Activated CD4-positive, alpha-beta T cell treated with anti-CD3 and anti-CD28 coated beads for 1 hour (primary cell): ENCODE measurements at regions not wholly inside any gene's neighbourhood (a gene's known extent, or its start where the extent isn't known, plus 50 kb on each side); places are given as distances from the start of the nearest gene placed in this dataset.
"Not testable (repeated sequence)": the region's sequence is repeated elsewhere in the genome, so short reads cannot be mapped to it uniquely, and the experiment has no call there.

Experiments
- DNase-seq: peaks from one replicate; pipeline ENCODE4 v3.0.0-alpha.2; 2020

GRCh38 chr13:44024167-44024845 is 144.6 kb downstream of the LACC1 start:
- no peak for DNase-seq

DNA sequence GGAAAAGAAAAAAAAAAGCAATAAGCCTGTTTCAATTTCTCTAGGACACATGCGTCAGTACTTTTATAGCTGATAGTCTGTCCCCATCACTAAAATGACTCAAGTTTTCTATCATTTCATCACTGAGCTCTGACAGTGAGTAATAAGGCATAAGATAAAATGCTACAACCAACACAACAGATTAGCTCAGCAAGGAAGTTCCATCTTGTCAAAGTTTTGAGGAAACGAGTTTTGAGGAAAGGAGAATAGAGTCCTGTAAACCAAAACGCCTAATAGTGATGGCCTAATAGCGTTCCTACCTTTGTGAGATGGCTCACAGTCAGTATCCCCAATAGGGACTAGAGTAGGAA is 145.1 kb downstream of the LACC1 start:
- no peak for DNase-seq

DNA sequence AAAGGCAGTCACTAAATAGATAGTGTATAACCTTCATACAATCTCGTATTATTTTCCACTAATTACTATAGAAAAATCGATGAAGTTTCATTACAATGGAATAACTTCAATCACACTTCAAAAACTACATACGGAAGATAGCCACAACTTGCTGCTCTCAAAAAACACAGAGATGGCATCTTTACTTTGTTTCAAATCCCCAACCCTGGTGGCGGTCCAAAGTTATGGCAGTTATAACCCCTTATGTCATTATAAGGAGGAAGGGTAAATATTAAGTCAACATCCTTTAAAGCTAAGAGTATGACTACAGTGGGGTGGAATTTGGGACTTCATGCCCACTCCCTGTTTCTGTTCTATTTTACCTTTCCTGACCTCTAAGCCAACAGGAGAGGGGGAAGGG is 146.5 kb downstream of the LACC1 start:
- no peak for DNase-seq

- DNase-seq = no peak
These were observed 149.0 kb downstream of the LACC1 start for GRCh38 chr13:44028734-44029133.

GRCh38 chr13:44030615-44031014 is 150.9 kb downstream of the LACC1 start:
- no peak for DNase-seq

DNA sequence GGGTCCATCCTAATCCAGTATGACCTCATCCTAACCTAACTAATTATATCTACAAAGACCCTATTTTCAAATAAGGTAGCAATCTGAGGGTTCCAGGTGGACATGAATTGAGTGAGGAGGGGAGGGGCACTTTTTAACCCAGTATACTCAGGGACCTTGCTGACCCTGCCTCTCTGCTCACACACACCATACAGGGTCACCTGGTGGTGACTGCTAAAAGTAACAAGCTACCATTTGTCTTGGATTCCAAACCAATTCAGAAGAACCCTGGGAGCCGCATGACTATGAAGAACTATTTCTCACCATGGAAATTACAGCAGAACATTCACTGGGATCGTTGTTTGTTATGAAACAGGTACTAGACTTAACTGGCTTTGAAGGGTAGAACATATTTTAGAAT is 151.9 kb downstream of the LACC1 start:
- DNase-seq = no peak

DNA sequence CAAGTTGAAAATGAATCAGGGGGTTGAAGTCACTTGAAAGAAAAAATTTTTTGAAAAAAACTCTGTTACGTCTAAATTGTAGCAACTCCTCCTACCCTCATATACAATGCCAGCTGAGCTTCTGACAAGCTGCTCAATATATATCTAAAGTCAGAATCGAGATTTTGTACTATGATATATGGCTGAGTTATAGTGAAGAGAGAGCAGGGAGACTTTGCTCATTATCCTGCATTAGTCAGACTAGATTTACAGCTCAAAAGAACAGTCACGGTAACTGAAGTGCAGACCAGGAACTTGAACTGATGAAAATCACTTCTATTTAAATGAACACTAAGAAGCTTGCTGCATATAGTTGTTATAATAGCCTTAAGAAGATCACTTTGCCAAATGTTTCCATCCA is 153.1 kb downstream of the LACC1 start:
- no peak for DNase-seq

GRCh38 chr13:44035400-44035799 is 155.7 kb downstream of the LACC1 start:
- no peak for DNase-seq

GRCh38 chr13:44040070-44040817 is 160.5 kb downstream of the LACC1 start:
- no peak for DNase-seq

- DNase-seq = no peak
These were observed 161.1 kb downstream of the LACC1 start for GRCh38 chr13:44040818-44041100.

DNA sequence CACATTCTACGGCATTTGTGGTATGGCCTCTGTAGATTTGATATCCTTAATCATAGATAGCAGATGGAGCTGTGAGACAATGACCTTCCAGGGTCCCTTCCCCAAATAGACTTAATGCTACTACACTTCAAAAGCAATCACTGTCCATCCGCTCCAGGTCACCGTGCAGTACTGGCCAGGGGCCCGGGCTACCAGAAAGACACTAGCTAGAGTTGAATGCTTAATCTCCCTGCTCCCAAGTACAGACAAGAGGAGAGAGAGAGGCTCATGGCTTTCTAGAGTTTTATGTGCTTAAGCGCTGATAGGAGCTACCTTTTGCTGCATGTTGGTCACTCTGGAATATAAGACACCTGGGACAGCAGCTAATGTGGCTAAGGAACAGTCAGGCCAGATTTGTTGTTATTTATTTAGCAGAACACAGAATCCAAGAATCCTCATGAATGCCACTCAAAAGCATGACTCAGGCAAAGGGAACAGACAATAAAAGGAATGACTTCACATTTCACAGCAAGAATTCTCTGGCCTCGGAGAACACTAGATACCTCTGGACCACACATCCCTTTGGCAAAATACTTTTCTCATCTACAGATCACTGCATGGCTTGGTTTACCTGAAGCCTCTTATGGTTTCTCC is 165.0 kb downstream of the LACC1 start:
- no peak for DNase-seq

DNA sequence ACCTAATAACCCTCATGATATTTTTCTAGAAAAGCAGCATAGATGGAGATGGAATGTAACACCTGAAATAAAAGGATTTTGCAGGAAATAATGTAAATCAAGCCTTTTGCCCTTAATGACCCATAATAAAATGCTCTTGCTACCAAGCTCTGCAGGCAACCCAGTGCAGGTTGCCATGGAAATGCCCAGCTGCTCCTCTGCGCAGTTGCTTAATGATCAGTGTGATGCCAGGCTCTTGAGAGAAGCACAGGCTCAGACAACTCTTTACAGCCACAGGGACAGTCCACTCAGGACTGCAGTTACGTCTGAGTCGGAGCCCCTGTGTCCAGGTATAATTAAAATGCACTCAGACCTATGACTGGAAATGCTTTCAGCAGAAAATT is 165.5 kb downstream of the LACC1 start:
- no peak for DNase-seq

GRCh38 chr13:44046428-44046827 is 166.7 kb downstream of the LACC1 start:
- no peak for DNase-seq

DNA sequence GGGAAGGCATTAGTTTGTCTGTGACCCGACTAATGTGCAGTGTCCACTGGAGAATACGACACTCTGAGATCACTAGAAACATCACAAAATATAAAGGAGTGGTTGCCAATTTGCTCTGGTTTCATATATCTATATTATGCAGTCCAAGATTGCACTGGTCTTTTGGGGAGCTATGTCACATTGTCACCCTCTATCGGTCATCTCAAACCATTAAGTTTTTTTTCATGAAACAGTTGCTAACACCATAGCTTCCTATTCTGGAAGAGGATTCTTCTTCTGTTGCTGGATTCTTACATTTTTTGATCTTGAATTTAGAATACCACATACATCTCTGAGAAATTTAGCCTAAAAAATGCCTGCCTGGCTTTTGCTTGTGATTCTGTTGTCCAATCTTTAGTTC is 168.6 kb downstream of the LACC1 start:
- no peak for DNase-seq

DNA sequence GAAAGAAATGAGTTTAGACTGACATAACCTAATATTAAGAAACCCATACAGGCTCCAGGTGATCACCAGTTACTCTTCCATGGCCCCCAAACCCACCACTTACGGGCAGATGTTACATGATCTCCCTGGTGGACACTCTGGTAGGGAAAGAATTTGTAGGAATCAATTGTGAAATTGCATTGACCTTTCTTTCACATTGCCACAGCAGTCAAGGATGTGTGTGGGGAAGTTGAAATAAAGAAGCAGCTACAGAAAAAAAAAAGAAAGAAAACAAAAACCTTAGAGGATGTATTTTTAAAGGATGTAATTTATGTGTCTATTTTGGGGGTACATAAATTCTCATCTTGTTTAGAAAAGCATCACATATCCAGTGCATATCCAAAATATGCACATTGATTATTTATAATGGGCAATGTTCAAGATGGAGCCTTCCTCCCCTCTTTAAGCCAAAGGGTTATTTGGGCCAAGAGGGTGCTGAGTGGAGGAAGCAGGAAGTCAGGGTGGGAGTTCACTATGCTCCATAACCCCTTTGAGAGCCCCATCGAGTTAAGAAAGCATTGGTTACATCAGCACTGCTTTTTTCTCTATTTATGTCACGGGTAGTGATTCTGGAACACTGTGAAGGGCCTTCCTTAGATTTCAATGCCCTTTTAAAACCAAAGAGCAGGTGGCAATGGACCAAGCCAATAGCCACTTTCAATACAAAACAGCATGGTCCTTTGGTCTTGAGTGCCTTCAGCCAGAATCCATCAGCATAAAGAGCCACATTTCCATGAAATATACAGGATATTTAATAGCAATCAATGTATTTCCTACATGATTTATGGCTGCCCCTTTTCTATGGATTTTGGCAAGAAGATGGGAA is 169.6 kb downstream of the LACC1 start:
- no peak for DNase-seq

DNA sequence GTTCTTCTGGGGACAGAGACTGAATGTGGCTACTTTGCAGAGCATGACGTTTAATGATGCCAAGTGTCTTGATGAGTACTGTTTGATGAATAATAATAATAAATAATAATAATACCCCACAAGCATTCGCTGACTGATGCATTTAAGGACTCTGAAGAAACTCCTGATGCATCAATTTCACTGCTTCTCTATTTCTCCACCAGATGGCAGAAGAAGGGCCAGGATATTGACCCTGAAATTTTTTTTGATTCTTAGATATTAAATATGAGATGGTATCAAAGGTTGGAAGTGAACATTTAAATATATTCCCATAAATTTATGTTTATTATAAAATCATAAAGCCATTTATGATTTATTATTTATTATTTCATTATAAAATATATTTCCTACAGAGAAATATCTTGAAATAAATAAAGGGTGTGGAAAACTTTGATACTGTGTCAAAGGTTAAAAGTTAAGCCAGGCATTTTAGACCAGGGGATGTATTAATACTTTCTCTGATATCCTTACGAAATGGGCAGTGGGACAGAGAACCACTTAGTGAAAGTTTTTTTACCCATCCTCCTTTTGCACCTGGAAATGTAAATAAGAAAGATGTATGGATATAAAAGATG is 170.9 kb downstream of the LACC1 start:
- no peak for DNase-seq

DNA sequence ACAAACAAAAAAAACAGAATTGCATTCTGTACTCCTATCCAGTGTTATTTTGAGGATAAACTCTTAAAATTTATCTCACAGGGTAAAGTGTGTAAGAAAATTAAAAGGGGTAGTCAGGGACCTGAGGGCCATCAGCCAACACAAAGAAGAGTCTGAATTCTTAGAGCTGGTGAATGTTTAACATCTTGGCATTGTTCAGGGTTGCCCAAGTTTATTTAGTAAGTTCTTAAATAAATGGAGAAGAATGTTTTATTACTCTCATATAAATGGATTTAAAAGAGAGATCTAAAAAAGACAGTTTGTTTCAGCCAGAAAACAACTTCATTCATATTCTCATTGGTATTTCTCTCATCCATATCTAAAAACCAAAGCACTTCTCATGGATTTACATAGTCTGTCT is 171.7 kb downstream of the LACC1 start:
- no peak for DNase-seq

GRCh38 chr13:44051918-44052675 is 172.4 kb downstream of the LACC1 start:
- no peak for DNase-seq

- no peak for DNase-seq
These were observed 173.1 kb downstream of the LACC1 start for GRCh38 chr13:44052780-44053184.

- DNase-seq = no peak
These were observed 173.5 kb downstream of the LACC1 start for GRCh38 chr13:44053208-44053607.

DNA sequence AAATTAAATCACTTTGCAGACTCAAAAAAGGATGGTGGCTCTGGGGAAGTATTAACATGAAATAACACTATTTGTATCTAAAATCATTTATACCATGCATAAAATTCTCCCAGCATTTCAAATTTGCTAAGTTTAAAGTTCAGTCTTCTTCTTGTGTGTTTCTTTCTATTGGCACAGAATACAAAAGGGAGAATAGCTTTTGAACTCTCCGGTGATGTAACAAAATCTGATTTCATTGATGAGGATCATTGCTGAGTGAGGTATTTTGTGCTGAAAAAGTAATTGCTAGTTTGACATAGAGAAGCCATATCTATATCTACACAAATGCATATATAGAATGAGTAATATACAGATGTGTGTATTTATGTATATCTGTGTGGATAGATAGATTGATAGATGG is 174.8 kb downstream of the LACC1 start:
- DNase-seq = no peak

- DNase-seq = not testable (repeated sequence)
These were observed 176.0 kb downstream of the LACC1 start for GRCh38 chr13:44055681-44056080.
